NB4 (cell line): ENCODE measurements at regions not wholly inside any gene's neighbourhood (a gene's known extent, or its start where the extent isn't known, plus 50 kb on each side); places are given as distances from the start of the nearest gene placed in this dataset.

ENCODE experiments used
- DNase-seq: peaks from one replicate; pipeline ENCODE4 v3.0.0; 2010; ENCODE audit warnings: low read depth
- H3K4me3 ChIP-seq: one replicate; pipeline ENCODE4 v1.5.1; 2011; ENCODE audit warnings: mild to moderate bottlenecking, low read depth, low read length, moderate library complexity
- CTCF ChIP-seq: IDR thresholded peaks from one replicate; pipeline ENCODE4 v1.5.1; 2012; ENCODE audit warnings: low read depth, low read length
- MAX ChIP-seq: IDR thresholded peaks from 2 replicates; pipeline ENCODE4 v1.6.1; 2011; ENCODE audit warnings: low read depth, low read length
- MYC ChIP-seq: IDR thresholded peaks from 2 replicates; pipeline ENCODE4 v1.6.1; 2011; ENCODE audit warnings: low read depth, low read length
- POLR2A ChIP-seq: IDR thresholded peaks from 2 replicates; pipeline ENCODE4 v1.6.1; 2011; ENCODE audit warnings: mild to moderate bottlenecking; ENCODE audit not compliant: insufficient read length; ENCODE audit errors: extremely low read depth

- TF ChIP-seq POLR2A: no peak
- no peak for TF ChIP-seq MAX
- no peak for TF ChIP-seq CTCF
- no peak for TF ChIP-seq MYC
- no peak overlapping the region for H3K4me3 ChIP-seq
- no peak for DNase-seq
Observed at GRCh38 chr1:116276532-116276931, 96.5 kb upstream of the ATP1A1 start.

- peak; percentile 3 for DNase-seq
- TF ChIP-seq POLR2A: no peak
- TF ChIP-seq MAX: no peak
- no peak for TF ChIP-seq CTCF
- no peak for TF ChIP-seq MYC
- no peak overlapping the region for H3K4me3 ChIP-seq
Observed at GRCh38 chr1:116277840-116278540, 95.1 kb upstream of the ATP1A1 start.

- H3K4me3 ChIP-seq: no peak overlapping the region
- TF ChIP-seq POLR2A: no peak
- TF ChIP-seq MAX: no peak
- no peak for TF ChIP-seq CTCF
- TF ChIP-seq MYC: no peak
- no peak for DNase-seq
Observed at GRCh38 chr1:116278541-116278866, 94.5 kb upstream of the ATP1A1 start.

- TF ChIP-seq MAX (no peak), MYC (no peak), CTCF (no peak), POLR2A (no peak)
- DNase-seq: no peak
- no peak overlapping the region for H3K4me3 ChIP-seq
Observed at GRCh38 chr1:116279715-116280114, 93.3 kb upstream of the ATP1A1 start.

GRCh38 chr1:116284819-116285390, 88.1 kb upstream of the ATP1A1 start:
- H3K4me3 ChIP-seq: no peak overlapping the region
- no peak for DNase-seq
- TF ChIP-seq MYC: no peak
- no peak for TF ChIP-seq POLR2A
- no peak for TF ChIP-seq MAX
- no peak for TF ChIP-seq CTCF
